ENCODE measurements at regions not wholly inside any gene's neighbourhood (a gene's known extent, or its start where the extent isn't known, plus 50 kb on each side); places are given as distances from the start of the nearest gene placed in this dataset.

DNA sequence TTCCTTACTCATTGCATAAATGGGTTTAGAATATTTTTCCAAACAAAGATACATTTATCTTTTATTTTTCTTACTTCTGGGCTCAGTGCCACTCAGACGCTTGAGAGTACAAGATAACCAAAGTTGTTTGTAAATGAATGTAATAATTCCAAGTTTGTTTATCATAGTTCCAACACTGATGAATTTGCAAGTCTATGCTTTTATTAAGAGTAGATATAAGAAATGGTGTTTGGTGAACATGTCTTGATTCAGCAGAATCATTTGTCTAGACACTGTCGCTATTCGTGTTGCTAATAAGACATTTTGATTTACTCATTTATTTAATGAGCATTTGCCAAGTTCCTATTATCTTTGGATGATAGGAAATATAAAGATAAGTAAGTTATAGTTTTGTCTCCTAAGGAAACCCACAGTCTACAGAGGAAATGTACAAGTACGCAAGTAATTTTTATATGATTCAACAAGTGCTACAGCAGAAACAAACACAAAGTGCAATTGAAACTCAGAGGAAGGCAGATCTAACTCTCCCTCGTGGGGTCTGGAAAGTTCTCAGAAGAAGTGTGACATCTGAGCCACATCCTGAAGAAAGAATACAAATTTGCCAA, 132.8 kb upstream of the FSCB start:
- TF ChIP-seq, protein P1, sequence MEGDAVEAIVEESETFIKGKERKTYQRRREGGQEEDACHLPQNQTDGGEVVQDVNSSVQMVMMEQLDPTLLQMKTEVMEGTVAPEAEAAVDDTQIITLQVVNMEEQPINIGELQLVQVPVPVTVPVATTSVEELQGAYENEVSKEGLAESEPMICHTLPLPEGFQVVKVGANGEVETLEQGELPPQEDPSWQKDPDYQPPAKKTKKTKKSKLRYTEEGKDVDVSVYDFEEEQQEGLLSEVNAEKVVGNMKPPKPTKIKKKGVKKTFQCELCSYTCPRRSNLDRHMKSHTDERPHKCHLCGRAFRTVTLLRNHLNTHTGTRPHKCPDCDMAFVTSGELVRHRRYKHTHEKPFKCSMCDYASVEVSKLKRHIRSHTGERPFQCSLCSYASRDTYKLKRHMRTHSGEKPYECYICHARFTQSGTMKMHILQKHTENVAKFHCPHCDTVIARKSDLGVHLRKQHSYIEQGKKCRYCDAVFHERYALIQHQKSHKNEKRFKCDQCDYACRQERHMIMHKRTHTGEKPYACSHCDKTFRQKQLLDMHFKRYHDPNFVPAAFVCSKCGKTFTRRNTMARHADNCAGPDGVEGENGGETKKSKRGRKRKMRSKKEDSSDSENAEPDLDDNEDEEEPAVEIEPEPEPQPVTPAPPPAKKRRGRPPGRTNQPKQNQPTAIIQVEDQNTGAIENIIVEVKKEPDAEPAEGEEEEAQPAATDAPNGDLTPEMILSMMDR (IDR thresholded peaks at IDR 0.05): no peak
- no peak for TF ChIP-seq POLR2A (IDR thresholded peaks at IDR 0.05)

All from Peyer's patch (tissue), 4 donors.